Nephron progenitor cell (in vitro differentiated cells): ENCODE measurements at regions not wholly inside any gene's neighbourhood (a gene's known extent, or its start where the extent isn't known, plus 50 kb on each side); places are given as distances from the start of the nearest gene placed in this dataset.
"Not testable (repeated sequence)": the region's sequence is repeated elsewhere in the genome, so short reads cannot be mapped to it uniquely, and the experiment has no call there.

Source experiments
- DNase-seq: peaks from one replicate; pipeline ENCODE4 v3.0.0; 2021
- H3K27ac Mint-ChIP-seq: 2 replicates; pipeline ENCODE4 v1.8.0; 2021; ENCODE audit warnings: mild to moderate bottlenecking, moderate library complexity, mixed read lengths
- H3K27me3 Mint-ChIP-seq: 2 replicates; pipeline ENCODE4 v1.8.0; 2021; ENCODE audit warnings: mild to moderate bottlenecking, low read depth, mixed read lengths; ENCODE audit not compliant: poor library complexity
- H3K36me3 Mint-ChIP-seq: 2 replicates; pipeline ENCODE4 v1.8.0; 2021; ENCODE audit warnings: low read depth, mixed read lengths
- H3K4me1 Mint-ChIP-seq: 2 replicates; pipeline ENCODE4 v1.8.0; 2021; ENCODE audit warnings: mixed read lengths
- H3K4me3 Mint-ChIP-seq: 2 replicates; pipeline ENCODE4 v1.8.0; 2021; ENCODE audit warnings: mild to moderate bottlenecking, moderate library complexity, mixed read lengths
- H3K9me3 Mint-ChIP-seq: 2 replicates; pipeline ENCODE4 v1.8.0; 2021; ENCODE audit warnings: mild to moderate bottlenecking, moderate library complexity, mixed read lengths
- CTCF ChIP-seq: fragments of 200-600 bp; sonication (generic); IDR thresholded peaks from 2 replicates; pipeline ENCODE4 v1.5.0; 2021; ENCODE audit warnings: antibody characterized with exemption

GRCh38 chr6:145279551-145279950 lies 455.8 kb downstream of the EPM2A start:
- Mint-ChIP-seq H3K27ac (no peak overlapping the region), H3K27me3 (no peaks in the 10 kb centered on the region), H3K36me3 (no peaks in the 10 kb centered on the region), H3K4me1 (peaks cover 26% of the 10 kb centered on the region), H3K9me3 (peaks cover 4% of the 10 kb centered on the region), H3K4me3 (no peak overlapping the region)
- no peak for TF ChIP-seq CTCF
- no peak for DNase-seq

- no peaks in the 10 kb centered on the region for H3K36me3 Mint-ChIP-seq
- H3K4me3 Mint-ChIP-seq, result no peak overlapping the region
- H3K27me3 Mint-ChIP-seq, result no peaks in the 10 kb centered on the region
- peaks cover 26% of the 10 kb centered on the region for H3K4me1 Mint-ChIP-seq
- peaks cover 4% of the 10 kb centered on the region for H3K9me3 Mint-ChIP-seq
- no peak overlapping the region for H3K27ac Mint-ChIP-seq
- DNase-seq, result no peak
- TF ChIP-seq CTCF, result no peak
These were observed 455.3 kb downstream of the EPM2A start for GRCh38 chr6:145279993-145280392.

- DNase-seq, H3K9me3 Mint-ChIP-seq, H3K4me1 Mint-ChIP-seq, H3K4me3 Mint-ChIP-seq, H3K36me3 Mint-ChIP-seq, H3K27ac Mint-ChIP-seq, H3K27me3 Mint-ChIP-seq: not testable (repeated sequence)
These were observed 452.1 kb downstream of the EPM2A start for GRCh38 chr6:145283209-145283608.

GRCh38 chr6:145283856-145284255 lies 451.5 kb downstream of the EPM2A start:
- Mint-ChIP-seq H3K27ac (no peak overlapping the region), H3K4me3 (no peak overlapping the region), H3K9me3 (peaks cover 6% of the 10 kb centered on the region), H3K36me3 (no peaks in the 10 kb centered on the region), H3K27me3 (no peaks in the 10 kb centered on the region), H3K4me1 (no peaks in the 10 kb centered on the region)
- no peak for DNase-seq
- no peak for TF ChIP-seq CTCF

- no peak for DNase-seq
- Mint-ChIP-seq H3K4me3 (no peak overlapping the region), H3K36me3 (no peaks in the 10 kb centered on the region), H3K9me3 (peaks cover 22% of the 10 kb centered on the region), H3K4me1 (no peaks in the 10 kb centered on the region), H3K27me3 (no peaks in the 10 kb centered on the region), H3K27ac (no peak overlapping the region)
- TF ChIP-seq CTCF, result no peak
These were observed 448.4 kb downstream of the EPM2A start for GRCh38 chr6:145286916-145287315.

GRCh38 chr6:145289573-145289972 lies 445.7 kb downstream of the EPM2A start:
- no peak overlapping the region for H3K27ac Mint-ChIP-seq
- DNase-seq, result no peak
- H3K9me3 Mint-ChIP-seq, result peaks cover 22% of the 10 kb centered on the region
- no peaks in the 10 kb centered on the region for H3K27me3 Mint-ChIP-seq
- TF ChIP-seq CTCF, result no peak
- no peak overlapping the region for H3K4me3 Mint-ChIP-seq
- no peaks in the 10 kb centered on the region for H3K36me3 Mint-ChIP-seq
- no peaks in the 10 kb centered on the region for H3K4me1 Mint-ChIP-seq
